GM23338 (cell line): ENCODE measurements at regions not wholly inside any gene's neighbourhood (a gene's known extent, or its start where the extent isn't known, plus 50 kb on each side); places are given as distances from the start of the nearest gene placed in this dataset.
"Not testable (repeated sequence)": the region's sequence is repeated elsewhere in the genome, so short reads cannot be mapped to it uniquely, and the experiment has no call there.

Source experiments
- ATAC-seq: fragments of 200-7000 bp; cut with Tn5 transposase; 3 replicates; pipeline ENCODE4 v1.9.1; 2020
- DNase-seq: peaks from one replicate; pipeline ENCODE4 v3.0.0-alpha.2; 2015; ENCODE audit warnings: low spot score
- H2AFZ ChIP-seq: fragments of 200-600 bp; sonication (generic); 2 replicates; pipeline ENCODE4 v1.8.0; 2016; ENCODE audit warnings: antibody characterized with exemption, mild to moderate bottlenecking, moderate library complexity
- H3F3A ChIP-seq: fragments of 200-600 bp; sonication (generic); replicated peaks from 2 replicates; pipeline ENCODE4 v1.8.0; 2017; ENCODE audit warnings: antibody characterized with exemption, mixed run types, low read depth
- H3K27ac ChIP-seq: fragments of 200-600 bp; sonication (generic); 2 replicates; pipeline ENCODE4 v1.6.1; 2016; ENCODE audit warnings: low read depth
- H3K27me3 ChIP-seq: fragments of 200-600 bp; sonication (generic); 2 replicates; pipeline ENCODE4 v1.8.0; 2016; ENCODE audit warnings: mild to moderate bottlenecking, mixed run types, moderate library complexity; ENCODE audit not compliant: insufficient read depth
- H3K36me3 ChIP-seq: fragments of 200-600 bp; sonication (generic); 2 replicates; pipeline ENCODE4 v1.8.0; 2016; ENCODE audit warnings: mild to moderate bottlenecking; ENCODE audit not compliant: insufficient read depth
- H3K4me1 ChIP-seq: fragments of 200-600 bp; sonication (generic); 2 replicates; pipeline ENCODE4 v1.8.0; 2016; ENCODE audit warnings: mild to moderate bottlenecking, moderate library complexity; ENCODE audit not compliant: insufficient read depth
- H3K4me2 ChIP-seq: fragments of 200-600 bp; sonication (generic); 2 replicates; pipeline ENCODE4 v1.7.1; 2017; ENCODE audit warnings: mixed run types
- H3K4me3 ChIP-seq: fragments of 200-600 bp; sonication (generic); 2 replicates; pipeline ENCODE4 v1.6.1; 2016; ENCODE audit warnings: mixed run types
- H3K79me2 ChIP-seq: fragments of 200-600 bp; sonication (generic); replicated peaks from 2 replicates; pipeline ENCODE4 v1.8.0; 2017; ENCODE audit warnings: mild to moderate bottlenecking; ENCODE audit not compliant: insufficient read depth
- H3K9me2 ChIP-seq: fragments of 200-600 bp; sonication (generic); 2 replicates; pipeline ENCODE4 v1.8.0; 2017; ENCODE audit not compliant: insufficient read depth
- H4K20me1 ChIP-seq: fragments of 200-600 bp; sonication (generic); replicated peaks from 2 replicates; pipeline ENCODE4 v1.8.0; 2017; ENCODE audit warnings: mild to moderate bottlenecking; ENCODE audit not compliant: insufficient read depth
- H3K27ac Mint-ChIP-seq: 2 replicates; pipeline ENCODE4 v1.8.0; 2020; ENCODE audit warnings: inconsistent platforms, mild to moderate bottlenecking, moderate library complexity, mixed read lengths
- H3K27me3 Mint-ChIP-seq: 3 replicates; pipeline ENCODE4 v1.8.0; 2022; ENCODE audit warnings: low read depth, mild to moderate bottlenecking, moderate library complexity, mixed read lengths, inconsistent platforms; ENCODE audit not compliant: insufficient read depth, poor library complexity
- H3K36me3 Mint-ChIP-seq: 3 replicates; pipeline ENCODE4 v1.8.0; 2021; ENCODE audit warnings: low read depth, mild to moderate bottlenecking, inconsistent platforms, moderate library complexity, mixed read lengths
- H3K4me1 Mint-ChIP-seq: 3 replicates; pipeline ENCODE4 v1.8.0; 2020; ENCODE audit warnings: mild to moderate bottlenecking, inconsistent platforms, mixed read lengths
- H3K4me3 Mint-ChIP-seq: 3 replicates; pipeline ENCODE4 v1.8.0; 2021; ENCODE audit warnings: moderate library complexity, mild to moderate bottlenecking, inconsistent platforms, mixed read lengths
- H3K9me3 Mint-ChIP-seq: 3 replicates; pipeline ENCODE4 v1.8.0; 2020; ENCODE audit warnings: moderate library complexity, mild to moderate bottlenecking, inconsistent platforms, mixed read lengths
- CREB1 ChIP-seq: fragments of 250-450 bp; sonication (Bioruptor Pico); IDR thresholded peaks from 2 replicates; pipeline ENCODE4 v1.5.0; 2020; ENCODE audit warnings: low read depth, mild to moderate bottlenecking, moderate library complexity
- EZH2phosphoT487 ChIP-seq: fragments of 200-600 bp; sonication (generic); IDR thresholded peaks from one replicate; pipeline ENCODE4 v1.8.1; 2018; ENCODE audit warnings: antibody characterized with exemption; ENCODE audit not compliant: unreplicated experiment
- JUNB ChIP-seq: IDR thresholded peaks from one replicate; pipeline ENCODE4 v1.6.1; 2016; ENCODE audit warnings: antibody characterized with exemption; ENCODE audit not compliant: unreplicated experiment
- NANOG ChIP-seq: IDR thresholded peaks from 2 replicates; pipeline ENCODE4 v1.6.1; 2016; ENCODE audit warnings: antibody characterized with exemption, borderline replicate concordance
- POLR2AphosphoS5 ChIP-seq: IDR thresholded peaks from 2 replicates; pipeline ENCODE4 v1.6.1; 2016; ENCODE audit warnings: antibody characterized with exemption, low read depth
- STAT1 ChIP-seq: IDR thresholded peaks from one replicate; pipeline ENCODE4 v1.6.1; 2016; ENCODE audit warnings: antibody characterized with exemption; ENCODE audit not compliant: unreplicated experiment
- ZNF114 ChIP-seq: fragments of 250-450 bp; sonication (Bioruptor Pico); IDR thresholded peaks from 2 replicates; pipeline ENCODE4 v1.5.0; 2020; ENCODE audit warnings: mild to moderate bottlenecking, moderate library complexity
- ZNF331 ChIP-seq: fragments of 250-450 bp; sonication (Bioruptor Pico); IDR thresholded peaks from 2 replicates; pipeline ENCODE4 v1.5.0; 2020; ENCODE audit warnings: low read depth, mild to moderate bottlenecking, moderate library complexity
- TF ChIP-seq, protein P1 (sequence below), 2 experiments: fragments of 200-600 bp in 1 of 2; sonication (generic) in 1 of 2; conservative IDR thresholded peaks; 2 replicates each; pipeline versions ENCODE4 v1.5.1 to v1.6.1; 2016 to 2017; ENCODE audit warnings: antibody characterized with exemption in 2 of 2, low read depth in 2 of 2, mild to moderate bottlenecking in 2 of 2, moderate library complexity in 1 of 2
- TF ChIP-seq, protein P2 (sequence below): IDR thresholded peaks from 2 replicates; pipeline ENCODE4 v1.6.1; 2016; ENCODE audit warnings: antibody characterized with exemption
- TF ChIP-seq, protein P3 (sequence below): IDR thresholded peaks from one replicate; pipeline ENCODE4 v1.6.1; 2018; ENCODE audit warnings: antibody characterized with exemption; ENCODE audit not compliant: unreplicated experiment

DNA sequence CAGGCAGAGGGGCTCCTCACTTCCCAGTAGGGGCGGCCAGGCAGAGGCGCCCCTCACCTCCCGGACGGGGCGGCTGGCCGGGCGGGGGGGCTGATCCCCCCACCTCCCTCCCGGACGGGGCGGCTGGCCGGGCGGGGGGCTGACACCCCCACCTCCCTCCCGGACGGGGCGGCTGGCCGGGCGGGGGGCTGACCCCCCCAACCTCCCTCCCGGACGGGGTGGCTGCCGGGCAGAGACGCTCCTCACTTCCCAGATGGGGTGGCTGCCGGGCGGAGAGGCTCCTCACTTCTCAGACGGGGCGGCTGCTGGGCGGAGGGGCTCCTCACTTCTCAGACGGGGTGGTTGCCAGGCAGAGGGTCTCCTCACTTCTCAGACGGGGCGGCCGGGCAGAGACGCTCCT is 80.0 kb upstream of the PNPT1 start:
- not testable (repeated sequence) for H3K27me3 Mint-ChIP-seq, H3K36me3 Mint-ChIP-seq, H3K4me2 ChIP-seq

DNA sequence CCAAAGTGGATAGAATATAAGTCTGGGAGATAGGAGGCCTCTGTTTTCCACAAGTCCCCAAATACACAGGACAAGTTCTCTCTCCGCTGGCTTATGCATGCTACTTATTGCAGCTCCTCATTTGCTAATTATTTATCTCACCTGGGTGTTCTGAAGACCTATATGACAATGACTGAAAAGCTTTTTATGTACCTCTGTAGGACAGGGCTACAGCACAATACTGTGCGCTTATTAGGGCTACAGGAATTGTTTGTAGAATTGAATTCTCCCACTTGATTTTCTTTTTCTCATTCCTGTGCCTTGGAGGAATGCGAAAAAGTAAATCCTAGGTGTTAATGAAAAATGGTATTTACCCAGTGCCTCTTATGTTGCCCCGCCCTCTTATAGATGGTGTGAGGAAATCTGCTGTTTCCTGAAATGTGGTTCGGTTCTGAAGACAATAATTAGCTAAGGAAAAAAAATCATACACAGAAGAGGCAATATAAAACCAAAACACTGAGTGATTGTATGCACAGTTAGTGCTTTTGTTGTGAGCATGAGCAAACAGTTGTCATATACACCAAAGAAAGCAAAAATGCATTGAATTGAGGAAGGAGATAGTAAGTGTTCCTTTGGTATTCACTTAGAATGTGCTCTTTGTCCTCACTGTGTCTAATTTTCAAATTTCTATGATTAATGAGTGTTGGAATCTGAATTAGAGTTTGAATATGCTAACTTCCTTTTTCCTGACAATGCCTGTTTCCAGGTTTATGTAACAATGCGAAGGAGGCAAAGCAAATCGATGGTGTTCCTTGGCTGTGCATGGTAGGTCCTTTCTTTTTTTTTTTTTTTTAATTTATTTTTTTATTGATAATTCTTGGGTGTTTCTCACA is 78.7 kb upstream of the PNPT1 start:
- no peak for DNase-seq
- Histone ChIP-seq H3K4me2 (no peak overlapping the region), H3K4me1 (no peaks in the 10 kb centered on the region), H3K9me2 (0 out of 2 replicates have a peak, but pooled peaks cover 6% of the 10 kb centered on the region), H2AFZ (no peak overlapping the region), H4K20me1 (no peaks in the 10 kb centered on the region), H3K27me3 (no peaks in the 10 kb centered on the region), H3K4me3 (no peak overlapping the region), H3F3A (no peaks in the 10 kb centered on the region), H3K36me3 (no peaks in the 10 kb centered on the region), H3K27ac (no peak overlapping the region), H3K79me2 (no peaks in the 10 kb centered on the region)
- no peak overlapping the region for H3K27ac Mint-ChIP-seq
- no peak overlapping the region for H3K4me3 Mint-ChIP-seq
- H3K4me1 Mint-ChIP-seq: no peaks in the 10 kb centered on the region; the same call in 2 of the 3 replicates
- peaks cover 15% of the 10 kb centered on the region for H3K9me3 Mint-ChIP-seq
- no peak for ATAC-seq
- no peaks in the 10 kb centered on the region for H3K27me3 Mint-ChIP-seq
- peaks cover 5% of the 10 kb centered on the region; the same call in 2 of the 3 replicates for H3K36me3 Mint-ChIP-seq
- no peak for TF ChIP-seq ZNF331 (CRISPR knock-in tag)
- TF ChIP-seq, protein P1, sequence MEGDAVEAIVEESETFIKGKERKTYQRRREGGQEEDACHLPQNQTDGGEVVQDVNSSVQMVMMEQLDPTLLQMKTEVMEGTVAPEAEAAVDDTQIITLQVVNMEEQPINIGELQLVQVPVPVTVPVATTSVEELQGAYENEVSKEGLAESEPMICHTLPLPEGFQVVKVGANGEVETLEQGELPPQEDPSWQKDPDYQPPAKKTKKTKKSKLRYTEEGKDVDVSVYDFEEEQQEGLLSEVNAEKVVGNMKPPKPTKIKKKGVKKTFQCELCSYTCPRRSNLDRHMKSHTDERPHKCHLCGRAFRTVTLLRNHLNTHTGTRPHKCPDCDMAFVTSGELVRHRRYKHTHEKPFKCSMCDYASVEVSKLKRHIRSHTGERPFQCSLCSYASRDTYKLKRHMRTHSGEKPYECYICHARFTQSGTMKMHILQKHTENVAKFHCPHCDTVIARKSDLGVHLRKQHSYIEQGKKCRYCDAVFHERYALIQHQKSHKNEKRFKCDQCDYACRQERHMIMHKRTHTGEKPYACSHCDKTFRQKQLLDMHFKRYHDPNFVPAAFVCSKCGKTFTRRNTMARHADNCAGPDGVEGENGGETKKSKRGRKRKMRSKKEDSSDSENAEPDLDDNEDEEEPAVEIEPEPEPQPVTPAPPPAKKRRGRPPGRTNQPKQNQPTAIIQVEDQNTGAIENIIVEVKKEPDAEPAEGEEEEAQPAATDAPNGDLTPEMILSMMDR (conservative IDR thresholded peaks at IDR 0.05; ENCODE audit: low read depth in 2 of 2): no peak
- TF ChIP-seq, protein P2, sequence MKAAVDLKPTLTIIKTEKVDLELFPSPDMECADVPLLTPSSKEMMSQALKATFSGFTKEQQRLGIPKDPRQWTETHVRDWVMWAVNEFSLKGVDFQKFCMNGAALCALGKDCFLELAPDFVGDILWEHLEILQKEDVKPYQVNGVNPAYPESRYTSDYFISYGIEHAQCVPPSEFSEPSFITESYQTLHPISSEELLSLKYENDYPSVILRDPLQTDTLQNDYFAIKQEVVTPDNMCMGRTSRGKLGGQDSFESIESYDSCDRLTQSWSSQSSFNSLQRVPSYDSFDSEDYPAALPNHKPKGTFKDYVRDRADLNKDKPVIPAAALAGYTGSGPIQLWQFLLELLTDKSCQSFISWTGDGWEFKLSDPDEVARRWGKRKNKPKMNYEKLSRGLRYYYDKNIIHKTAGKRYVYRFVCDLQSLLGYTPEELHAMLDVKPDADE: no peak
- TF ChIP-seq NANOG: no peak
- TF ChIP-seq POLR2AphosphoS5: no peak
- no peak for TF ChIP-seq EZH2phosphoT487
- TF ChIP-seq, protein P3, sequence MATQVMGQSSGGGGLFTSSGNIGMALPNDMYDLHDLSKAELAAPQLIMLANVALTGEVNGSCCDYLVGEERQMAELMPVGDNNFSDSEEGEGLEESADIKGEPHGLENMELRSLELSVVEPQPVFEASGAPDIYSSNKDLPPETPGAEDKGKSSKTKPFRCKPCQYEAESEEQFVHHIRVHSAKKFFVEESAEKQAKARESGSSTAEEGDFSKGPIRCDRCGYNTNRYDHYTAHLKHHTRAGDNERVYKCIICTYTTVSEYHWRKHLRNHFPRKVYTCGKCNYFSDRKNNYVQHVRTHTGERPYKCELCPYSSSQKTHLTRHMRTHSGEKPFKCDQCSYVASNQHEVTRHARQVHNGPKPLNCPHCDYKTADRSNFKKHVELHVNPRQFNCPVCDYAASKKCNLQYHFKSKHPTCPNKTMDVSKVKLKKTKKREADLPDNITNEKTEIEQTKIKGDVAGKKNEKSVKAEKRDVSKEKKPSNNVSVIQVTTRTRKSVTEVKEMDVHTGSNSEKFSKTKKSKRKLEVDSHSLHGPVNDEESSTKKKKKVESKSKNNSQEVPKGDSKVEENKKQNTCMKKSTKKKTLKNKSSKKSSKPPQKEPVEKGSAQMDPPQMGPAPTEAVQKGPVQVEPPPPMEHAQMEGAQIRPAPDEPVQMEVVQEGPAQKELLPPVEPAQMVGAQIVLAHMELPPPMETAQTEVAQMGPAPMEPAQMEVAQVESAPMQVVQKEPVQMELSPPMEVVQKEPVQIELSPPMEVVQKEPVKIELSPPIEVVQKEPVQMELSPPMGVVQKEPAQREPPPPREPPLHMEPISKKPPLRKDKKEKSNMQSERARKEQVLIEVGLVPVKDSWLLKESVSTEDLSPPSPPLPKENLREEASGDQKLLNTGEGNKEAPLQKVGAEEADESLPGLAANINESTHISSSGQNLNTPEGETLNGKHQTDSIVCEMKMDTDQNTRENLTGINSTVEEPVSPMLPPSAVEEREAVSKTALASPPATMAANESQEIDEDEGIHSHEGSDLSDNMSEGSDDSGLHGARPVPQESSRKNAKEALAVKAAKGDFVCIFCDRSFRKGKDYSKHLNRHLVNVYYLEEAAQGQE: no peak
- TF ChIP-seq ZNF114 (CRISPR knock-in tag): no peak
- no peak for TF ChIP-seq JUNB
- no peak for TF ChIP-seq CREB1
- no peak for TF ChIP-seq STAT1

More for the DNA sequence above, 80.0 kb upstream of the PNPT1 start:
- H3K27ac Mint-ChIP-seq, H3K27ac ChIP-seq, H3K79me2 ChIP-seq, H3F3A ChIP-seq, H3K4me1 Mint-ChIP-seq, H2AFZ ChIP-seq, H3K27me3 ChIP-seq, H3K4me3 Mint-ChIP-seq, H3K4me1 ChIP-seq, H3K4me3 ChIP-seq, ATAC-seq, H3K36me3 ChIP-seq, DNase-seq, H4K20me1 ChIP-seq: not testable (repeated sequence)
- H3K9me2 ChIP-seq: peaks cover 17% of the 10 kb centered on the region; the same call in 1 of the 2 replicates
- H3K9me3 Mint-ChIP-seq: peaks cover 15% of the 10 kb centered on the region
